ENCODE measurements at regions not wholly inside any gene's neighbourhood (a gene's known extent, or its start where the extent isn't known, plus 50 kb on each side); places are given as distances from the start of the nearest gene placed in this dataset.

DNA sequence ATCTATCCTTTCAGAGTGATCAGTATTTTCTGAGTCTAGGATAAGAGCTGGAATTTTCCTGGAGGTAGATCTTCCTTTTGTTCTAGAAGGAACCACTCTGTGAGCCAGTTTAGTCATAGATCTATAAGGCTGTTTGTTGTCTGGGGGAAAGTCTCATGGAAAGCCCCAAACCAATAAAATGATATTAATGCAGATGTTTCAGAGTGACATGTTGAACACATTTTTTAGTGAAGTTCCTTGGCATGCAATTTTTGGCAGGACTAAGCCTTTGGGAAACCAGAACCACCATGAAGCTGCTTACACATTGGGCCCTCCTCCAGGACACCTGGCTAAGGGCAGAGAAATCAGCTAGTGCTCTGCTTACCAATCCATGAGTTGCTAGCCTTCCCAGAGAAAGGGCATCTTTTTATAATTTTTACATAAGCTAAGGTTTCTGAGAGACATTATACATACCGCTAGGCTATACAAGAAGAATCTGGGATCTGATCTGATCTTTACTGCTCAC is 101.5 kb upstream of the PCED1B start:
- TF ChIP-seq EZH2 (IDR thresholded peaks at IDR 0.05; ENCODE audit: insufficient read depth, poor library complexity, severe bottlenecking): no peak
- no peak for TF ChIP-seq EZH2phosphoT487 (IDR thresholded peaks at IDR 0.05; ENCODE audit: insufficient read depth, low read depth)
